ENCODE measurements at regions not wholly inside any gene's neighbourhood (a gene's known extent, or its start where the extent isn't known, plus 50 kb on each side); places are given as distances from the start of the nearest gene placed in this dataset.

GRCh38 chr10:62527019-62527827 lies 153.1 kb downstream of the ZNF365 start:
- TF ChIP-seq, protein P1, sequence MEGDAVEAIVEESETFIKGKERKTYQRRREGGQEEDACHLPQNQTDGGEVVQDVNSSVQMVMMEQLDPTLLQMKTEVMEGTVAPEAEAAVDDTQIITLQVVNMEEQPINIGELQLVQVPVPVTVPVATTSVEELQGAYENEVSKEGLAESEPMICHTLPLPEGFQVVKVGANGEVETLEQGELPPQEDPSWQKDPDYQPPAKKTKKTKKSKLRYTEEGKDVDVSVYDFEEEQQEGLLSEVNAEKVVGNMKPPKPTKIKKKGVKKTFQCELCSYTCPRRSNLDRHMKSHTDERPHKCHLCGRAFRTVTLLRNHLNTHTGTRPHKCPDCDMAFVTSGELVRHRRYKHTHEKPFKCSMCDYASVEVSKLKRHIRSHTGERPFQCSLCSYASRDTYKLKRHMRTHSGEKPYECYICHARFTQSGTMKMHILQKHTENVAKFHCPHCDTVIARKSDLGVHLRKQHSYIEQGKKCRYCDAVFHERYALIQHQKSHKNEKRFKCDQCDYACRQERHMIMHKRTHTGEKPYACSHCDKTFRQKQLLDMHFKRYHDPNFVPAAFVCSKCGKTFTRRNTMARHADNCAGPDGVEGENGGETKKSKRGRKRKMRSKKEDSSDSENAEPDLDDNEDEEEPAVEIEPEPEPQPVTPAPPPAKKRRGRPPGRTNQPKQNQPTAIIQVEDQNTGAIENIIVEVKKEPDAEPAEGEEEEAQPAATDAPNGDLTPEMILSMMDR (IDR thresholded peaks at IDR 0.05) = no peak
- no peak for TF ChIP-seq POLR2A (IDR thresholded peaks at IDR 0.05)

Measured in Peyer's patch (tissue), 4 donors.